H1 (cell line): ENCODE measurements at regions not wholly inside any gene's neighbourhood (a gene's known extent, or its start where the extent isn't known, plus 50 kb on each side); places are given as distances from the start of the nearest gene placed in this dataset.

Source experiments
- CTCF ChIA-PET: fragments of 300-600 bp; sonication (Branson Sonifier 250); formaldehyde crosslinking; loops from one replicate; lab custom pipeline; 2021; ENCODE audit not compliant: partially characterized antibody; lab: Charles Lee
- POLR2A ChIA-PET: fragments of 300-600 bp; sonication (Branson Sonifier 250); formaldehyde crosslinking; loops from one replicate; lab custom pipeline; 2021; ENCODE audit warnings: inconsistent platforms; ENCODE audit not compliant: partially characterized antibody; lab: Charles Lee
- DNase-seq, 2 experiments: peaks; one replicate each; pipeline versions ENCODE4 v3.0.0 to v3.0.0-alpha.2; 2010 to 2022; ENCODE audit warnings: low spot score in 2 of 2, low read depth in 1 of 2, mixed read lengths in 1 of 2
- FAIRE-seq: peaks from 2 replicates; lab custom pipeline; 2011; peaks lifted over from hg19 to GRCh38; lab: Jason Lieb, UNC
- H2AFZ ChIP-seq: 2 replicates; pipeline ENCODE4 v1.8.1; 2012; ENCODE audit warnings: low read length, inconsistent platforms
- H2AK5ac ChIP-seq: 2 replicates; pipeline ENCODE4 v1.6.1; 2013; ENCODE audit warnings: low read depth, low read length
- H2BK120ac ChIP-seq: replicated peaks from 2 replicates; pipeline ENCODE3; 2013; ENCODE audit warnings: low read depth, low read length, inconsistent platforms
- H2BK12ac ChIP-seq: 2 replicates; pipeline ENCODE4 v1.6.1; 2013; ENCODE audit warnings: low read depth, low read length
- H2BK15ac ChIP-seq: 2 replicates; pipeline ENCODE4 v1.6.1; 2013; ENCODE audit warnings: low read length
- H2BK20ac ChIP-seq: 2 replicates; pipeline ENCODE4 v1.6.1; 2013; ENCODE audit warnings: low read length
- H2BK5ac ChIP-seq: 2 replicates; pipeline ENCODE4 v1.6.1; 2013; ENCODE audit warnings: low read depth, low read length
- H3K14ac ChIP-seq: 2 replicates; pipeline ENCODE4 v1.6.1; 2013; ENCODE audit warnings: inconsistent platforms; ENCODE audit not compliant: insufficient read length
- H3K18ac ChIP-seq: 2 replicates; pipeline ENCODE4 v1.6.1; 2013; ENCODE audit warnings: low read length; ENCODE audit errors: extremely low read depth
- H3K23ac ChIP-seq: 2 replicates; pipeline ENCODE4 v1.6.1; 2013; ENCODE audit warnings: inconsistent platforms; ENCODE audit not compliant: insufficient read length
- H3K23me2 ChIP-seq: 2 replicates; pipeline ENCODE4 v1.6.1; 2013; ENCODE audit warnings: low read depth, low read length
- H3K27ac ChIP-seq: 2 replicates; pipeline ENCODE4 v1.6.1; 2011; ENCODE audit warnings: low read depth, low read length, inconsistent platforms
- H3K27me3 ChIP-seq, 4 experiments: replicated peaks in 1 of 4; 1 replicate in 1 of 4; 2 replicates in 3 of 4; pipeline versions ENCODE4 v1.6.1 to v1.8.1; 2011 to 2013; ENCODE audit warnings: low read length in 3 of 4, mild to moderate bottlenecking in 3 of 4, inconsistent platforms in 2 of 4, mixed read lengths in 2 of 4, moderate library complexity in 1 of 4; ENCODE audit not compliant: control insufficient read depth in 3 of 4, insufficient read depth in 3 of 4; ENCODE audit errors: extremely low read depth in 1 of 4
- H3K36me3 ChIP-seq, 4 experiments: 2 replicates each; pipeline versions ENCODE4 v1.6.1 to v1.8.1; 2011 to 2013; ENCODE audit warnings: mild to moderate bottlenecking in 4 of 4, low read length in 3 of 4, moderate library complexity in 2 of 4, control low read depth in 1 of 4, inconsistent platforms in 1 of 4; ENCODE audit not compliant: insufficient read depth in 4 of 4, control insufficient read depth in 2 of 4
- H3K4ac ChIP-seq: replicated peaks from 2 replicates; pipeline ENCODE3; 2013; ENCODE audit warnings: low read length, low read depth, mixed read lengths, inconsistent platforms; ENCODE audit not compliant: insufficient read length
- H3K4me1 ChIP-seq, 4 experiments: replicated peaks in 1 of 4; 1 replicate in 1 of 4; 2 replicates in 3 of 4; pipeline versions ENCODE4 v1.6.1 to v1.8.1; 2011 to 2013; ENCODE audit warnings: low read length in 3 of 4, inconsistent platforms in 2 of 4, mixed read lengths in 1 of 4; ENCODE audit not compliant: insufficient read depth in 4 of 4, control insufficient read depth in 3 of 4
- H3K4me2 ChIP-seq, 2 experiments: 2 replicates each; pipeline versions ENCODE4 v1.6.1 to v1.8.1; 2011 to 2013; ENCODE audit warnings: low read depth in 2 of 2, low read length in 2 of 2, control low read depth in 1 of 2, inconsistent platforms in 1 of 2, mild to moderate bottlenecking in 1 of 2; ENCODE audit not compliant: insufficient read depth in 1 of 2
- H3K4me3 ChIP-seq, 4 experiments: fragments of 200-600, 300-600 bp in 1 of 4; sonication (generic), shearing (Covaris generic), sonication (Bioruptor Twin) in 1 of 4; 2 replicates each; pipeline versions ENCODE4 v1.5.1 to v1.8.1; 2011 to 2016; ENCODE audit warnings: low read length in 4 of 4, low read depth in 3 of 4, control low read depth in 2 of 4, inconsistent platforms in 2 of 4, mild to moderate bottlenecking in 2 of 4, mixed read lengths in 1 of 4, moderate library complexity in 1 of 4; ENCODE audit not compliant: insufficient read depth in 2 of 4; ENCODE audit errors: extremely low read depth in 1 of 4
- H3K56ac ChIP-seq: replicated peaks from 2 replicates; pipeline ENCODE3; 2013; ENCODE audit warnings: low read depth, mild to moderate bottlenecking, mixed read lengths, low read length, inconsistent platforms; ENCODE audit not compliant: insufficient read length
- H3K79me1 ChIP-seq: 2 replicates; pipeline ENCODE4 v1.6.1; 2013; ENCODE audit warnings: low read depth, low read length, control low read depth
- H3K79me2 ChIP-seq, 2 experiments: 2 replicates each; pipeline versions ENCODE4 v1.6.1 to v1.8.1; 2012 to 2013; ENCODE audit warnings: low read length in 2 of 2, mild to moderate bottlenecking in 2 of 2, inconsistent platforms in 1 of 2; ENCODE audit not compliant: insufficient read depth in 2 of 2, control insufficient read depth in 1 of 2
- H3K9ac ChIP-seq, 4 experiments: replicated peaks in 1 of 4; 1 replicate in 1 of 4; 2 replicates in 3 of 4; pipeline versions ENCODE4 v1.6.1 to v1.8.1; 2011 to 2013; ENCODE audit warnings: low read depth in 3 of 4, low read length in 3 of 4, control low read depth in 2 of 4, mild to moderate bottlenecking in 2 of 4, moderate library complexity in 2 of 4, inconsistent platforms in 1 of 4; ENCODE audit errors: extremely low read depth in 1 of 4
- H3K9me3 ChIP-seq, 2 experiments: 2 replicates each; pipeline versions ENCODE4 v1.6.1 to v1.8.1; 2012 to 2013; ENCODE audit warnings: mild to moderate bottlenecking in 2 of 2, moderate library complexity in 2 of 2, control low read depth in 1 of 2, inconsistent platforms in 1 of 2, low read depth in 1 of 2, low read length in 1 of 2, mixed read lengths in 1 of 2; ENCODE audit not compliant: insufficient read depth in 2 of 2
- H4K20me1 ChIP-seq, 2 experiments: replicated peaks in 1 of 2; 2 replicates each; pipeline versions ENCODE3 to v1.8.1; 2011 to 2013; ENCODE audit warnings: inconsistent platforms in 2 of 2, low read length in 2 of 2, mild to moderate bottlenecking in 1 of 2; ENCODE audit not compliant: insufficient read depth in 2 of 2, control insufficient read depth in 1 of 2
- H4K5ac ChIP-seq: 2 replicates; pipeline ENCODE4 v1.6.1; 2013; ENCODE audit warnings: low read length, low read depth, mixed read lengths, inconsistent platforms; ENCODE audit not compliant: insufficient read length
- H4K8ac ChIP-seq: 2 replicates; pipeline ENCODE4 v1.8.0; 2013; ENCODE audit warnings: mild to moderate bottlenecking, moderate library complexity, low read length, inconsistent platforms; ENCODE audit not compliant: insufficient read depth; ENCODE audit errors: extremely low read depth
- H4K91ac ChIP-seq: replicated peaks from 2 replicates; pipeline ENCODE3; 2013; ENCODE audit warnings: low read length, mixed read lengths, inconsistent platforms; ENCODE audit not compliant: insufficient read length
- WGBS, 2 experiments: shearing (Covaris generic) in 1 of 2; methylation state at CpG; one replicate each; pipeline versions ENCODE4 v1.1.6 to v1.1.7; 2013 to 2015; ENCODE audit warnings: low lambda C conversion rate in 2 of 2, mixed read lengths in 2 of 2, inconsistent platforms in 1 of 2, low coverage in 1 of 2, missing lambda C conversion rate in 1 of 2; ENCODE audit not compliant: insufficient replicate concordance in 2 of 2, insufficient coverage in 1 of 2, insufficient read length in 1 of 2; ENCODE audit errors: extremely low coverage in 1 of 2, missing lambda C conversion rate in 1 of 2; 5-methylcytosine and 5-hydroxymethylcytosine counted together
- TF ChIP-seq, protein P1 (sequence below): IDR thresholded peaks from 2 replicates; pipeline ENCODE4 v1.6.1; 2012; ENCODE audit warnings: inconsistent platforms

DNA sequence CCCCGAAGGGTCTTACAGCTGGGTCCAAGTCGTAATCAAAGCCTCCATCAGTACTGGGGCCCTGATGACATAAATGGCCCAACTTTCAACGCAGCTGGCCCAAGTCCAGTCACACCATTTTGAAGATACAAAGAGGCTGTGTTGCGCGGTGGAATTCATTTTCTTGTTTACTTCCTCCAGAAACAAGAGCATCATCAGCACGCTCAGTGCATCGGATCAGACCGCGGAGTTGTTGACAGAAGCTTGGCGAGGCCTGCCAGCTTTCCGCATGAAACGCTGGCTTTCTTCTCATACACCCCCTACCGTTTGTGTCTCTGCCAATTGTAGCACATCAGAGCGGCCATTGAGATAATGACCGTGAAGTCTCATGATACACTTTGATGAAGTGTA is 101.7 kb upstream of the SPATA31D4 start:
- no peak overlapping the region for H2BK20ac ChIP-seq
- no peak overlapping the region for H2AFZ ChIP-seq
- no peak overlapping the region for H3K9ac ChIP-seq
- DNase-seq = no peak
- H3K79me2 ChIP-seq = no peaks in the 10 kb centered on the region
- WGBS, 2 experiments = 93% methylated on average over 15 of the region's 15 CpGs; no CpG with 5 or more reads in 1 of the 2 experiments
- peaks cover 0 to 10% (median 3%) of the 10 kb centered on the region in 4 experiments; a peak in 3 of 7 replicates for H3K4me1 ChIP-seq
- no peaks in the 10 kb centered on the region for H3K27me3 ChIP-seq
- H3K14ac ChIP-seq = no peak overlapping the region
- no peak overlapping the region for H2BK12ac ChIP-seq
- H4K91ac ChIP-seq = no peak overlapping the region
- H4K20me1 ChIP-seq = no peaks in the 10 kb centered on the region
- no peak overlapping the region for H3K18ac ChIP-seq
- H2BK120ac ChIP-seq = no peak overlapping the region
- no peak overlapping the region for H3K23ac ChIP-seq
- no peak overlapping the region for H3K4me3 ChIP-seq
- no peak overlapping the region for H3K4me2 ChIP-seq
- H3K23me2 ChIP-seq = no peaks in the 10 kb centered on the region
- H3K4ac ChIP-seq = no peak overlapping the region
- ChIA-PET CTCF (interaction anchor here (0.8 to 2.6 kb wide), 3 partner anchors 22 to 249 kb away, joined by 3 to 12 read pairs (median 3); no protein-coding TSS in a partner anchor), POLR2A (no interaction called here)
- H2BK15ac ChIP-seq = no peak overlapping the region
- no peaks in the 10 kb centered on the region for H3K79me1 ChIP-seq
- H3K9me3 ChIP-seq = no peaks in the 10 kb centered on the region
- H3K36me3 ChIP-seq = no peaks in the 10 kb centered on the region
- H2BK5ac ChIP-seq = no peak overlapping the region
- no peak for FAIRE-seq
- H2AK5ac ChIP-seq = no peak overlapping the region
- no peak overlapping the region for H3K56ac ChIP-seq
- no peak overlapping the region for H4K5ac ChIP-seq
- no peak overlapping the region for H4K8ac ChIP-seq
- H3K27ac ChIP-seq = no peak overlapping the region
- TF ChIP-seq, protein P1, sequence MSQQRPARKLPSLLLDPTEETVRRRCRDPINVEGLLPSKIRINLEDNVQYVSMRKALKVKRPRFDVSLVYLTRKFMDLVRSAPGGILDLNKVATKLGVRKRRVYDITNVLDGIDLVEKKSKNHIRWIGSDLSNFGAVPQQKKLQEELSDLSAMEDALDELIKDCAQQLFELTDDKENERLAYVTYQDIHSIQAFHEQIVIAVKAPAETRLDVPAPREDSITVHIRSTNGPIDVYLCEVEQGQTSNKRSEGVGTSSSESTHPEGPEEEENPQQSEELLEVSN = no peak
